ENCODE measurements at regions not wholly inside any gene's neighbourhood (a gene's known extent, or its start where the extent isn't known, plus 50 kb on each side); places are given as distances from the start of the nearest gene placed in this dataset.

GRCh38 chrX:118208481-118208880 is 91.9 kb upstream of the KLHL13 start:
- TF ChIP-seq ZNF224 (CRISPR knock-in tag; IDR thresholded peaks at IDR 0.05) (no peak), GPBP1L1 (CRISPR knock-in tag; IDR thresholded peaks at IDR 0.05) (no peak), ZNF468 (CRISPR knock-in tag; IDR thresholded peaks at IDR 0.05) (no peak), ATF1 (CRISPR knock-in tag; IDR thresholded peaks at IDR 0.05) (no peak), CTCF (CRISPR knock-in tag; IDR thresholded peaks at IDR 0.05) (no peak)

All from HepG2 (cell line).